Spleen (tissue), 11 donors: ENCODE measurements at regions not wholly inside any gene's neighbourhood (a gene's known extent, or its start where the extent isn't known, plus 50 kb on each side); places are given as distances from the start of the nearest gene placed in this dataset.

Source experiments
- DNase-seq: peaks from one replicate; pipeline ENCODE4 v3.0.0-alpha.2; 2020
- H3K27ac ChIP-seq, 8 donors: fragments of 200-600 bp; sonication (generic) in 7 of 8; 1 replicate in 4 of 8; 2 replicates in 4 of 8; pipeline versions ENCODE4 v1.5.0 to v1.8.0; 2016 to 2021; ENCODE audit warnings: inconsistent platforms in 4 of 8, mild to moderate bottlenecking in 4 of 8, moderate library complexity in 1 of 8
- H3K27me3 ChIP-seq, 7 donors: fragments of 200-600 bp; sonication (generic) in 6 of 7; replicated peaks in 1 of 7; 1 replicate in 4 of 7; 2 replicates in 3 of 7; pipeline versions ENCODE4 v1.5.0 to v1.8.0; 2016 to 2021; ENCODE audit warnings: inconsistent platforms in 3 of 7, mild to moderate bottlenecking in 1 of 7
- H3K36me3 ChIP-seq, 6 donors: fragments of 200-600 bp; sonication (generic) in 5 of 6; 1 replicate in 4 of 6; 2 replicates in 2 of 6; pipeline versions ENCODE4 v1.5.0 to v1.8.0; 2016 to 2021; ENCODE audit warnings: inconsistent platforms in 2 of 6
- H3K4me1 ChIP-seq, 6 donors: fragments of 200-600 bp; sonication (generic) in 5 of 6; 1 replicate in 3 of 6; 2 replicates in 3 of 6; pipeline versions ENCODE4 v1.5.0 to v1.8.0; 2016 to 2021; ENCODE audit warnings: inconsistent platforms in 3 of 6
- H3K4me3 ChIP-seq, 8 donors: fragments of 200-600 bp; sonication (generic) in 7 of 8; 1 replicate in 4 of 8; 2 replicates in 4 of 8; pipeline versions ENCODE4 v1.5.0 to v1.8.0; 2016 to 2021; ENCODE audit warnings: inconsistent platforms in 4 of 8, mild to moderate bottlenecking in 4 of 8, moderate library complexity in 2 of 8
- H3K9me3 ChIP-seq, 8 donors: fragments of 200-600 bp; sonication (generic) in 7 of 8; 1 replicate in 4 of 8; 2 replicates in 4 of 8; pipeline versions ENCODE4 v1.5.0 to v1.8.0; 2016 to 2021; ENCODE audit warnings: inconsistent platforms in 4 of 8
- CTCF ChIP-seq, 11 experiments: fragments of 200-600 bp in 7 of 11; fragments of 450-650 bp in 4 of 11; sonication (generic) in 4 of 11; IDR thresholded peaks in 8 of 11; conservative IDR thresholded peaks in 3 of 11; 1 replicate in 7 of 11; 2 replicates in 4 of 11; pipeline versions ENCODE4 v1.4.0 to v1.8.0; 2016 to 2021; ENCODE audit warnings: antibody characterized with exemption in 11 of 11, inconsistent platforms in 4 of 11, mild to moderate bottlenecking in 1 of 11
- POLR2A ChIP-seq, 3 donors: fragments of 450-650 bp; IDR thresholded peaks; one replicate each; pipeline ENCODE4 v1.5.1; 2017; ENCODE audit warnings: antibody characterized with exemption in 3 of 3, mild to moderate bottlenecking in 1 of 3
- POLR2AphosphoS5 ChIP-seq, 3 donors: sonication (generic); formaldehyde crosslinking; IDR thresholded peaks; one replicate each; pipeline ENCODE4 v1.5.1; 2017; ENCODE audit warnings: antibody characterized with exemption in 3 of 3
- WGBS, 5 donors: extraction: QIAGEN DNeasy Blood & Tissue Kit in 3 of 5; methylation state at CpG; one replicate each; pipeline versions ENCODE4 v1.1.5 to v1.1.7; 2013 to 2018; 5-methylcytosine and 5-hydroxymethylcytosine counted together
- intact Hi-C: fragments of 100-400 bp; cut with DNase I; formaldehyde crosslinking; loops from one replicate; pipeline ENCODE4 v1.15.0; 2023; ENCODE audit warnings: low total_unique reads
- donor health status: healthy with polysubstance abuse.
- donor health status: DM: no; HTN: no; CAD: no; lungs with moderate emphysema.
- donor health status: DM: no; HTN: no; CAD: no.
- donor health status: Bipolar disorder and iron deficiency.
- donor health status: healthy.
- donor health status: DM: no; HTN: no; CAD: no.
- donor health status: DM: yes; HTN: yes; CAD: no.

GRCh38 chr4:165678936-165679325 is 194.1 kb upstream of the TLL1 start:
- no peak for TF ChIP-seq POLR2A (IDR thresholded peaks at IDR 0.05)
- TF ChIP-seq CTCF (IDR thresholded peaks at IDR 0.05 in 8 of 11, conservative IDR thresholded peaks at IDR 0.05 in 3 of 11) = no peak
- no peak for TF ChIP-seq POLR2AphosphoS5 (IDR thresholded peaks at IDR 0.05)
- Histone ChIP-seq H3K4me3 (no peak overlapping the region), H3K4me1 (no peaks in the 10 kb centered on the region), H3K36me3 (no peaks in the 10 kb centered on the region), H3K9me3 (no peaks in the 10 kb centered on the region), H3K27ac (no peak overlapping the region), H3K27me3 (no peaks in the 10 kb centered on the region)
- WGBS, 5 donors = 70 to 85% (median 73%) methylated on average over 1 of the region's 1 CpG
- intact Hi-C loops = no loop called here
- no peak for DNase-seq

- Histone ChIP-seq H3K36me3 (no peaks in the 10 kb centered on the region), H3K27me3 (no peaks in the 10 kb centered on the region), H3K4me1 (no peaks in the 10 kb centered on the region), H3K4me3 (no peak overlapping the region), H3K9me3 (no peaks in the 10 kb centered on the region), H3K27ac (no peak overlapping the region)
- 83 to 92% (median 88%) methylated on average over 5 of the region's 5 CpGs for WGBS, 5 donors
- TF ChIP-seq CTCF (IDR thresholded peaks at IDR 0.05 in 8 of 11, conservative IDR thresholded peaks at IDR 0.05 in 3 of 11) = no peak
- no peak for TF ChIP-seq POLR2AphosphoS5 (IDR thresholded peaks at IDR 0.05)
- no peak for TF ChIP-seq POLR2A (IDR thresholded peaks at IDR 0.05)
- intact Hi-C loops = no loop called here
- DNase-seq = no peak
Observed at GRCh38 chr4:165680821-165681220, 192.2 kb upstream of the TLL1 start.

GRCh38 chr4:165682611-165683010 is 190.4 kb upstream of the TLL1 start:
- no peaks in the 10 kb centered on the region for H3K27me3 ChIP-seq
- no peak for DNase-seq
- no peak overlapping the region for H3K4me3 ChIP-seq
- intact Hi-C loops = no loop called here
- H3K4me1 ChIP-seq = peaks cover 0 to under 1% (median 0%) of the 10 kb centered on the region in 6 donors
- TF ChIP-seq POLR2AphosphoS5 (IDR thresholded peaks at IDR 0.05) (no peak), POLR2A (IDR thresholded peaks at IDR 0.05) (no peak), CTCF (IDR thresholded peaks at IDR 0.05 in 8 of 11, conservative IDR thresholded peaks at IDR 0.05 in 3 of 11) (no peak)
- H3K9me3 ChIP-seq = no peaks in the 10 kb centered on the region
- H3K36me3 ChIP-seq = no peaks in the 10 kb centered on the region
- H3K27ac ChIP-seq = no peak overlapping the region
- WGBS, 5 donors = 0 to 93% (median 40%) methylated on average over 1 of the region's 1 CpG

GRCh38 chr4:165684177-165684805 is 188.7 kb upstream of the TLL1 start:
- TF ChIP-seq POLR2AphosphoS5 (IDR thresholded peaks at IDR 0.05) = no peak
- no peak for TF ChIP-seq POLR2A (IDR thresholded peaks at IDR 0.05)
- no peak for TF ChIP-seq CTCF (IDR thresholded peaks at IDR 0.05 in 8 of 11, conservative IDR thresholded peaks at IDR 0.05 in 3 of 11)
- intact Hi-C loops = no loop called here
- Histone ChIP-seq H3K27me3 (no peaks in the 10 kb centered on the region), H3K4me1 (peaks cover 0 to 4% (median 0%) of the 10 kb centered on the region in 6 donors), H3K9me3 (no peaks in the 10 kb centered on the region), H3K27ac (no peak overlapping the region), H3K36me3 (no peaks in the 10 kb centered on the region), H3K4me3 (no peak overlapping the region)
- 86 to 95% (median 88%) methylated on average over 7 of the region's 7 CpGs for WGBS, 5 donors
- DNase-seq = no peak
